ENCODE measurements at regions not wholly inside any gene's neighbourhood (a gene's known extent, or its start where the extent isn't known, plus 50 kb on each side); places are given as distances from the start of the nearest gene placed in this dataset.

GRCh38 chr16:88289968-88290401 lies 92.8 kb upstream of the ZNF469 start:
- no peak for TF ChIP-seq SRF (IDR thresholded peaks at IDR 0.05; ENCODE audit: low read depth, low read length)
- no peak for TF ChIP-seq EZH2 (IDR thresholded peaks at IDR 0.05; ENCODE audit: low read depth, low read length, severe bottlenecking)
- no peak for TF ChIP-seq CTCF (IDR thresholded peaks at IDR 0.05; ENCODE audit: control extremely low read depth in 1 of 3, insufficient read depth in 1 of 3, low read depth in 1 of 3, low read length in 3 of 3)
- no peak for TF ChIP-seq YY1 (IDR thresholded peaks at IDR 0.05; ENCODE audit: low read depth, low read length)
- TF ChIP-seq RNF2 (IDR thresholded peaks at IDR 0.05; ENCODE audit: borderline replicate concordance, low read depth, low read length, missing control alignments, poor library complexity, severe bottlenecking): no peak
- TF ChIP-seq EP300 (IDR thresholded peaks at IDR 0.05; ENCODE audit: borderline replicate concordance in 1 of 2, low read depth in 2 of 2, low read length in 2 of 2): no peak
- TF ChIP-seq SAP30 (IDR thresholded peaks at IDR 0.05; ENCODE audit: insufficient read depth, insufficient replicate concordance, low read length): no peak

Measured in H1 (cell line).